H1 (cell line): ENCODE measurements at regions not wholly inside any gene's neighbourhood (a gene's known extent, or its start where the extent isn't known, plus 50 kb on each side); places are given as distances from the start of the nearest gene placed in this dataset.

Experiments
- CTCF ChIA-PET: fragments of 300-600 bp; sonication (Branson Sonifier 250); formaldehyde crosslinking; loops from one replicate; lab custom pipeline; 2021; ENCODE audit not compliant: partially characterized antibody; lab: Charles Lee
- POLR2A ChIA-PET: fragments of 300-600 bp; sonication (Branson Sonifier 250); formaldehyde crosslinking; loops from one replicate; lab custom pipeline; 2021; ENCODE audit warnings: inconsistent platforms; ENCODE audit not compliant: partially characterized antibody; lab: Charles Lee
- DNase-seq, 2 experiments: peaks; one replicate each; pipeline versions ENCODE4 v3.0.0 to v3.0.0-alpha.2; 2010 to 2022; ENCODE audit warnings: low spot score in 2 of 2, low read depth in 1 of 2, mixed read lengths in 1 of 2
- FAIRE-seq: peaks from 2 replicates; lab custom pipeline; 2011; peaks lifted over from hg19 to GRCh38; lab: Jason Lieb, UNC
- H2AFZ ChIP-seq: 2 replicates; pipeline ENCODE4 v1.8.1; 2012; ENCODE audit warnings: low read length, inconsistent platforms
- H2AK5ac ChIP-seq: 2 replicates; pipeline ENCODE4 v1.6.1; 2013; ENCODE audit warnings: low read depth, low read length
- H2BK120ac ChIP-seq: replicated peaks from 2 replicates; pipeline ENCODE3; 2013; ENCODE audit warnings: low read depth, low read length, inconsistent platforms
- H2BK12ac ChIP-seq: 2 replicates; pipeline ENCODE4 v1.6.1; 2013; ENCODE audit warnings: low read depth, low read length
- H2BK15ac ChIP-seq: 2 replicates; pipeline ENCODE4 v1.6.1; 2013; ENCODE audit warnings: low read length
- H2BK20ac ChIP-seq: 2 replicates; pipeline ENCODE4 v1.6.1; 2013; ENCODE audit warnings: low read length
- H2BK5ac ChIP-seq: 2 replicates; pipeline ENCODE4 v1.6.1; 2013; ENCODE audit warnings: low read depth, low read length
- H3K14ac ChIP-seq: 2 replicates; pipeline ENCODE4 v1.6.1; 2013; ENCODE audit warnings: inconsistent platforms; ENCODE audit not compliant: insufficient read length
- H3K18ac ChIP-seq: 2 replicates; pipeline ENCODE4 v1.6.1; 2013; ENCODE audit warnings: low read length; ENCODE audit errors: extremely low read depth
- H3K23ac ChIP-seq: 2 replicates; pipeline ENCODE4 v1.6.1; 2013; ENCODE audit warnings: inconsistent platforms; ENCODE audit not compliant: insufficient read length
- H3K23me2 ChIP-seq: 2 replicates; pipeline ENCODE4 v1.6.1; 2013; ENCODE audit warnings: low read depth, low read length
- H3K27ac ChIP-seq: 2 replicates; pipeline ENCODE4 v1.6.1; 2011; ENCODE audit warnings: low read depth, low read length, inconsistent platforms
- H3K27me3 ChIP-seq, 4 experiments: replicated peaks in 1 of 4; 1 replicate in 1 of 4; 2 replicates in 3 of 4; pipeline versions ENCODE4 v1.6.1 to v1.8.1; 2011 to 2013; ENCODE audit warnings: low read length in 3 of 4, mild to moderate bottlenecking in 3 of 4, inconsistent platforms in 2 of 4, mixed read lengths in 2 of 4, moderate library complexity in 1 of 4; ENCODE audit not compliant: control insufficient read depth in 3 of 4, insufficient read depth in 3 of 4; ENCODE audit errors: extremely low read depth in 1 of 4
- H3K36me3 ChIP-seq, 4 experiments: 2 replicates each; pipeline versions ENCODE4 v1.6.1 to v1.8.1; 2011 to 2013; ENCODE audit warnings: mild to moderate bottlenecking in 4 of 4, low read length in 3 of 4, moderate library complexity in 2 of 4, control low read depth in 1 of 4, inconsistent platforms in 1 of 4; ENCODE audit not compliant: insufficient read depth in 4 of 4, control insufficient read depth in 2 of 4
- H3K4ac ChIP-seq: replicated peaks from 2 replicates; pipeline ENCODE3; 2013; ENCODE audit warnings: low read length, low read depth, mixed read lengths, inconsistent platforms; ENCODE audit not compliant: insufficient read length
- H3K4me1 ChIP-seq, 4 experiments: replicated peaks in 1 of 4; 1 replicate in 1 of 4; 2 replicates in 3 of 4; pipeline versions ENCODE4 v1.6.1 to v1.8.1; 2011 to 2013; ENCODE audit warnings: low read length in 3 of 4, inconsistent platforms in 2 of 4, mixed read lengths in 1 of 4; ENCODE audit not compliant: insufficient read depth in 4 of 4, control insufficient read depth in 3 of 4
- H3K4me2 ChIP-seq, 2 experiments: 2 replicates each; pipeline versions ENCODE4 v1.6.1 to v1.8.1; 2011 to 2013; ENCODE audit warnings: low read depth in 2 of 2, low read length in 2 of 2, control low read depth in 1 of 2, inconsistent platforms in 1 of 2, mild to moderate bottlenecking in 1 of 2; ENCODE audit not compliant: insufficient read depth in 1 of 2
- H3K4me3 ChIP-seq, 4 experiments: fragments of 200-600, 300-600 bp in 1 of 4; sonication (generic), shearing (Covaris generic), sonication (Bioruptor Twin) in 1 of 4; 2 replicates each; pipeline versions ENCODE4 v1.5.1 to v1.8.1; 2011 to 2016; ENCODE audit warnings: low read length in 4 of 4, low read depth in 3 of 4, control low read depth in 2 of 4, inconsistent platforms in 2 of 4, mild to moderate bottlenecking in 2 of 4, mixed read lengths in 1 of 4, moderate library complexity in 1 of 4; ENCODE audit not compliant: insufficient read depth in 2 of 4; ENCODE audit errors: extremely low read depth in 1 of 4
- H3K56ac ChIP-seq: replicated peaks from 2 replicates; pipeline ENCODE3; 2013; ENCODE audit warnings: low read depth, mild to moderate bottlenecking, mixed read lengths, low read length, inconsistent platforms; ENCODE audit not compliant: insufficient read length
- H3K79me1 ChIP-seq: 2 replicates; pipeline ENCODE4 v1.6.1; 2013; ENCODE audit warnings: low read depth, low read length, control low read depth
- H3K79me2 ChIP-seq, 2 experiments: 2 replicates each; pipeline versions ENCODE4 v1.6.1 to v1.8.1; 2012 to 2013; ENCODE audit warnings: low read length in 2 of 2, mild to moderate bottlenecking in 2 of 2, inconsistent platforms in 1 of 2; ENCODE audit not compliant: insufficient read depth in 2 of 2, control insufficient read depth in 1 of 2
- H3K9ac ChIP-seq, 4 experiments: replicated peaks in 1 of 4; 1 replicate in 1 of 4; 2 replicates in 3 of 4; pipeline versions ENCODE4 v1.6.1 to v1.8.1; 2011 to 2013; ENCODE audit warnings: low read depth in 3 of 4, low read length in 3 of 4, control low read depth in 2 of 4, mild to moderate bottlenecking in 2 of 4, moderate library complexity in 2 of 4, inconsistent platforms in 1 of 4; ENCODE audit errors: extremely low read depth in 1 of 4
- H3K9me3 ChIP-seq, 2 experiments: 2 replicates each; pipeline versions ENCODE4 v1.6.1 to v1.8.1; 2012 to 2013; ENCODE audit warnings: mild to moderate bottlenecking in 2 of 2, moderate library complexity in 2 of 2, control low read depth in 1 of 2, inconsistent platforms in 1 of 2, low read depth in 1 of 2, low read length in 1 of 2, mixed read lengths in 1 of 2; ENCODE audit not compliant: insufficient read depth in 2 of 2
- H4K20me1 ChIP-seq, 2 experiments: replicated peaks in 1 of 2; 2 replicates each; pipeline versions ENCODE3 to v1.8.1; 2011 to 2013; ENCODE audit warnings: inconsistent platforms in 2 of 2, low read length in 2 of 2, mild to moderate bottlenecking in 1 of 2; ENCODE audit not compliant: insufficient read depth in 2 of 2, control insufficient read depth in 1 of 2
- H4K5ac ChIP-seq: 2 replicates; pipeline ENCODE4 v1.6.1; 2013; ENCODE audit warnings: low read length, low read depth, mixed read lengths, inconsistent platforms; ENCODE audit not compliant: insufficient read length
- H4K8ac ChIP-seq: 2 replicates; pipeline ENCODE4 v1.8.0; 2013; ENCODE audit warnings: mild to moderate bottlenecking, moderate library complexity, low read length, inconsistent platforms; ENCODE audit not compliant: insufficient read depth; ENCODE audit errors: extremely low read depth
- H4K91ac ChIP-seq: replicated peaks from 2 replicates; pipeline ENCODE3; 2013; ENCODE audit warnings: low read length, mixed read lengths, inconsistent platforms; ENCODE audit not compliant: insufficient read length
- EGR1 ChIP-seq: IDR thresholded peaks from 2 replicates; pipeline ENCODE4 v1.6.1; 2011; ENCODE audit warnings: low read depth, low read length, borderline replicate concordance
- PHF8 ChIP-seq: fragments of 200-600 bp; sonication (generic); conservative IDR thresholded peaks from 2 replicates; pipeline ENCODE4 v1.7.1; 2012; ENCODE audit warnings: low read depth, mild to moderate bottlenecking, inconsistent platforms, low read length, moderate library complexity
- RAD21 ChIP-seq, 2 experiments: IDR thresholded peaks in 1 of 2; conservative IDR thresholded peaks in 1 of 2; 2 replicates each; pipeline ENCODE4 v1.6.1; 2011; ENCODE audit warnings: low read depth in 2 of 2, low read length in 2 of 2, improper control_type of control experiment in 1 of 2, inconsistent platforms in 1 of 2, mild to moderate bottlenecking in 1 of 2, moderate library complexity in 1 of 2
- TEAD4 ChIP-seq: IDR thresholded peaks from 2 replicates; pipeline ENCODE4 v1.6.1; 2012; ENCODE audit warnings: low read depth, low read length, inconsistent platforms, mixed read lengths
- WGBS, 2 experiments: shearing (Covaris generic) in 1 of 2; methylation state at CpG; one replicate each; pipeline versions ENCODE4 v1.1.6 to v1.1.7; 2013 to 2015; ENCODE audit warnings: low lambda C conversion rate in 2 of 2, mixed read lengths in 2 of 2, inconsistent platforms in 1 of 2, low coverage in 1 of 2, missing lambda C conversion rate in 1 of 2; ENCODE audit not compliant: insufficient replicate concordance in 2 of 2, insufficient coverage in 1 of 2, insufficient read length in 1 of 2; ENCODE audit errors: extremely low coverage in 1 of 2, missing lambda C conversion rate in 1 of 2; 5-methylcytosine and 5-hydroxymethylcytosine counted together
- TF ChIP-seq, protein P1 (sequence below), 3 experiments: IDR thresholded peaks; 1 replicate in 2 of 3; 2 replicates in 1 of 3; pipeline versions ENCODE4 v1.5.1 to v1.6.1; 2011; ENCODE audit warnings: low read length in 3 of 3, mild to moderate bottlenecking in 3 of 3, inconsistent platforms in 2 of 3, low read depth in 1 of 3, moderate library complexity in 1 of 3; ENCODE audit not compliant: insufficient read depth in 1 of 3; ENCODE audit errors: control extremely low read depth in 1 of 3

DNA sequence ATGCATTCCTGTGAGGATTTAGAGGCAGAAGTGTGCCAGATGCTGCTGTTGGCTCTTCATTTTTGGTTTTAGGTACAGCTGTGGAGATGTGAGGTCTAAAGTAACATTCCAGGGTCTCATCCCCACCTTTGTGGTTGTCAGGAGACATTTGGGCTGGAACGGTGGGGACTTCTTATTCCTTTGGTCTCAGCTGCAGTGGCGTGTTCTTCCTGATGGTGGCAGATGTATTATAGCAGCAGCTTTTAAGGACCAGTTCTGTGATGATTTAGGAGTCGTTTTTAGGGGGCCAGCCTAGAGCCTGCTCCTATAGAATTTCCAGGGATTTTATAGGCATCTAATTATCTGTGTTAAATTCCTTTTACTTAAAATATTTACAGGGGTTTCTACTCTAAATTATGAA is 221.0 kb upstream of the EOMES start:
- H2AFZ ChIP-seq, result no peak overlapping the region
- H3K4me2 ChIP-seq, result no peak overlapping the region
- peak in 1 of 2 experiments; percentile 55 for DNase-seq
- peak; percentile 66 to 77 for TF ChIP-seq RAD21 (IDR thresholded peaks at IDR 0.05 in 1 of 2, conservative IDR thresholded peaks at IDR 0.05 in 1 of 2; ENCODE audit: low read depth in 2 of 2, low read length in 2 of 2)
- no peak for TF ChIP-seq EGR1
- TF ChIP-seq TEAD4, result 0 out of 2 replicates have a peak, but pooled peaks have one; percentile 28
- TF ChIP-seq PHF8, result no peak
- TF ChIP-seq, protein P1, sequence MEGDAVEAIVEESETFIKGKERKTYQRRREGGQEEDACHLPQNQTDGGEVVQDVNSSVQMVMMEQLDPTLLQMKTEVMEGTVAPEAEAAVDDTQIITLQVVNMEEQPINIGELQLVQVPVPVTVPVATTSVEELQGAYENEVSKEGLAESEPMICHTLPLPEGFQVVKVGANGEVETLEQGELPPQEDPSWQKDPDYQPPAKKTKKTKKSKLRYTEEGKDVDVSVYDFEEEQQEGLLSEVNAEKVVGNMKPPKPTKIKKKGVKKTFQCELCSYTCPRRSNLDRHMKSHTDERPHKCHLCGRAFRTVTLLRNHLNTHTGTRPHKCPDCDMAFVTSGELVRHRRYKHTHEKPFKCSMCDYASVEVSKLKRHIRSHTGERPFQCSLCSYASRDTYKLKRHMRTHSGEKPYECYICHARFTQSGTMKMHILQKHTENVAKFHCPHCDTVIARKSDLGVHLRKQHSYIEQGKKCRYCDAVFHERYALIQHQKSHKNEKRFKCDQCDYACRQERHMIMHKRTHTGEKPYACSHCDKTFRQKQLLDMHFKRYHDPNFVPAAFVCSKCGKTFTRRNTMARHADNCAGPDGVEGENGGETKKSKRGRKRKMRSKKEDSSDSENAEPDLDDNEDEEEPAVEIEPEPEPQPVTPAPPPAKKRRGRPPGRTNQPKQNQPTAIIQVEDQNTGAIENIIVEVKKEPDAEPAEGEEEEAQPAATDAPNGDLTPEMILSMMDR (IDR thresholded peaks at IDR 0.05; ENCODE audit: control extremely low read depth in 1 of 3, insufficient read depth in 1 of 3, low read depth in 1 of 3, low read length in 3 of 3), result peak; percentile 46 to 68 (median 59)

More for the DNA sequence above, 221.0 kb upstream of the EOMES start:
- H2BK15ac ChIP-seq, result no peak overlapping the region
- H3K79me1 ChIP-seq, result no peaks in the 10 kb centered on the region
- WGBS, 2 experiments, result 56% methylated on average over 3 of the region's 3 CpGs; no CpG with 5 or more reads in 1 of the 2 experiments
- H2BK20ac ChIP-seq, result no peak overlapping the region
- H2BK12ac ChIP-seq, result no peak overlapping the region; the same call in 1 of the 2 replicates
- H2BK120ac ChIP-seq, result no peak overlapping the region
- ChIA-PET POLR2A (no interaction called here), CTCF (interaction anchor here (0.7 to 2.2 kb wide), 11 partner anchors 8 to 186 kb away, joined by 3 to 9 read pairs (median 3); no protein-coding TSS in a partner anchor)
- H4K91ac ChIP-seq, result no peak overlapping the region
- H3K36me3 ChIP-seq, result no peaks in the 10 kb centered on the region
- no peaks in the 10 kb centered on the region for H3K9me3 ChIP-seq
- H3K14ac ChIP-seq, result no peak overlapping the region
- FAIRE-seq, result peak; percentile 86
- no peak overlapping the region for H3K18ac ChIP-seq
- H2BK5ac ChIP-seq, result no peak overlapping the region
- H4K8ac ChIP-seq, result no peak overlapping the region
- H3K23me2 ChIP-seq, result no peaks in the 10 kb centered on the region
- H4K20me1 ChIP-seq, result no peaks in the 10 kb centered on the region
- H3K27me3 ChIP-seq, result no peaks in the 10 kb centered on the region; a peak in 1 of 7 replicates
- H4K5ac ChIP-seq, result no peak overlapping the region
- no peaks in the 10 kb centered on the region for H3K79me2 ChIP-seq
- no peak overlapping the region for H2AK5ac ChIP-seq
- H3K56ac ChIP-seq, result no peak overlapping the region
- H3K4ac ChIP-seq, result no peak overlapping the region
- no peak overlapping the region for H3K23ac ChIP-seq
- peaks cover 0 to 2% (median 0%) of the 10 kb centered on the region in 4 experiments; a peak in 1 of 7 replicates for H3K4me1 ChIP-seq
- H3K27ac ChIP-seq, result no peak overlapping the region
- H3K4me3 ChIP-seq, result no peak overlapping the region
- no peak overlapping the region for H3K9ac ChIP-seq
